Esophagus squamous epithelium (tissue), 4 donors: ENCODE measurements at regions not wholly inside any gene's neighbourhood (a gene's known extent, or its start where the extent isn't known, plus 50 kb on each side); places are given as distances from the start of the nearest gene placed in this dataset.

Experiments
- CTCF ChIP-seq, 6 experiments: fragments of 450-650 bp in 4 of 6; fragments of 200-600 bp in 2 of 6; sonication (generic) in 2 of 6; IDR thresholded peaks; one replicate each; pipeline ENCODE4 v1.5.1; 2016 to 2019; ENCODE audit warnings: antibody characterized with exemption in 6 of 6, mild to moderate bottlenecking in 4 of 6, moderate library complexity in 4 of 6
- POLR2A ChIP-seq, 4 donors: fragments of 450-650 bp; IDR thresholded peaks; one replicate each; pipeline ENCODE4 v1.6.1; 2017; ENCODE audit warnings: antibody characterized with exemption in 4 of 4, mild to moderate bottlenecking in 4 of 4, moderate library complexity in 3 of 4

DNA sequence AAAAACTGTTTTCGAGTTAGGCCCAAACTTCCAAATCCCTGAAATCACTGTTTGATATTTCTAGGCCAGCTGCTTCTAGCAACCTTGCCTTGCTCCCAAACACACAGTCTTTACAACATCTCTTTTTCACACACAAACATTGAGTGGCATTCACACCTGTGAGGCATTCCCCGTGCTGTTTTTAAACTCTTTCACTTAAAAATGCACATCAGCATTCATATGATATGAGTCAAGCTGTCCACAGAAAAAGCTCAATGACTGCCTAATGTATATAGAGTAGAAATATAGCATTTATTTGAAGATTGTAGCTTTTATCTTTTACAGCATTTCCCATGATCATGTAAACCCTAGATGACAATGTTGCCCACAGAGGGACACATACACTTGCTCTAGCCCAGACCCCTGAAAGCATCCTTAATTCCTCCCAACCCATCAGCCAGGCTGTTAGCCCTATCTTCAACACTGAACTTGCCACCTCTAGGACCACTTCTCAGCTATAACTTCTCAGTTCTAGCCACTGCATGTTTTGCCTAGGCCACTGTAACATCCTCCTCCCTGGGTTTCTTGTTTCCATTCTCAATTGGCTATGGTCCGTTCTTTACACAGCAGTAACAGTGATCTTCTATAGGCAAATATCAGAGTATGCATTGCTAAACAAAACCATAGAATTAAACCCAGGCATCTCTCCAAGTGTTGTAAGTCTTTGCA is 782.6 kb downstream of the DIPK2A start:
- no peak for TF ChIP-seq CTCF (IDR thresholded peaks at IDR 0.05)
- TF ChIP-seq POLR2A (IDR thresholded peaks at IDR 0.05), result no peak
